Effector memory CD4-positive, alpha-beta T cell (primary cell): ENCODE measurements at regions not wholly inside any gene's neighbourhood (a gene's known extent, or its start where the extent isn't known, plus 50 kb on each side); places are given as distances from the start of the nearest gene placed in this dataset.
"Not testable (repeated sequence)": the region's sequence is repeated elsewhere in the genome, so short reads cannot be mapped to it uniquely, and the experiment has no call there.

Source experiments
- DNase-seq, 3 donors: peaks; one replicate each; pipeline ENCODE4 v3.0.0-alpha.2; 2020
- H3K27ac ChIP-seq: 2 replicates; pipeline ENCODE4 v1.7.0; 2013; ENCODE audit warnings: mild to moderate bottlenecking, low read length, moderate library complexity; ENCODE audit not compliant: insufficient read depth, poor library complexity, severe bottlenecking
- H3K27me3 ChIP-seq: replicated peaks from 2 replicates; pipeline ENCODE4 v1.7.0; 2013; ENCODE audit warnings: mild to moderate bottlenecking, low read length; ENCODE audit not compliant: insufficient read depth, control insufficient read depth, poor library complexity, severe bottlenecking
- H3K36me3 ChIP-seq: 2 replicates; pipeline ENCODE4 v1.7.0; 2013; ENCODE audit warnings: mild to moderate bottlenecking, low read length, moderate library complexity; ENCODE audit not compliant: control insufficient read depth, insufficient read depth
- H3K4me1 ChIP-seq: 2 replicates; pipeline ENCODE4 v1.7.0; 2013; ENCODE audit warnings: low read length, mild to moderate bottlenecking; ENCODE audit not compliant: control insufficient read depth, insufficient read depth, poor library complexity, severe bottlenecking
- H3K4me3 ChIP-seq: 2 replicates; pipeline ENCODE4 v1.7.0; 2013; ENCODE audit warnings: low read length, low read depth, mild to moderate bottlenecking; ENCODE audit not compliant: insufficient read depth, poor library complexity, severe bottlenecking
- H3K9me3 ChIP-seq: 2 replicates; pipeline ENCODE4 v1.7.0; 2013; ENCODE audit warnings: mild to moderate bottlenecking, low read length, moderate library complexity; ENCODE audit not compliant: control insufficient read depth

DNA sequence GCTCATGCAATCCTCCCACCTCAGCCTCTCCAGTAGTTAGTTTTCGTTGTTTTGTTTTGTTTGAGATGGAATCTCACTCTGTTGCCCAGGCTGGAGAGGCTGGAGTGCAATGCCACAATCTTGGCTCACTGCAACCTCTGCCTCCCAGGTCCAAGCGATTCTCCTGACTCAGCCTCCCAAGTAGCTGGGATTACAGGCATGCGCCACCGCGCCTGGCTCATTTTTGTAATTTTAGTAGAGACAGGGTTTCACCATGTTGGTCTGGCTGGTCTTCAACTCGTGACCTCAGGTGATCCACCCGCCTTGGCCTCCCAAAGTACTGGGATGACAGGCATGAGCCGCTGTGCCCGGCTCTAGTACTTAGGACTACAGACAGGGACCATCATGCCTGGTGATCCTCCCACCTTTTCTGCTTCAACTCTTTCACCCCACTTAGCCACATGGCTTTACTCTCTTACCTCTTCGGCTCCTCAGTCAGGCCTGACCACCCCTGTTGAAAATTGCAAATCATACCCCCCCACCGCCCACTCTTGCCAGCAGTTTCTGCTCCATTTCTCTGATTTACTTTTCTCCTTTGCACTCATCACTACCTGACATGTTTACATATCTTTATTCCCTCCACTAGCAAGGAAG is 157.1 kb upstream of the GRK3 start:
- no peak overlapping the region for H3K27ac ChIP-seq
- H3K4me3 ChIP-seq: no peak overlapping the region
- H3K9me3 ChIP-seq: no peaks in the 10 kb centered on the region
- no peaks in the 10 kb centered on the region for H3K27me3 ChIP-seq
- H3K4me1 ChIP-seq: peaks cover 15% of the 10 kb centered on the region
- H3K36me3 ChIP-seq: no peaks in the 10 kb centered on the region
- no peak for DNase-seq

- Histone ChIP-seq H3K36me3 (no peaks in the 10 kb centered on the region), H3K4me3 (no peak overlapping the region), H3K27ac (no peak overlapping the region), H3K27me3 (no peaks in the 10 kb centered on the region), H3K9me3 (no peaks in the 10 kb centered on the region), H3K4me1 (peaks cover 15% of the 10 kb centered on the region)
- no peak for DNase-seq
These were observed 156.6 kb upstream of the GRK3 start for GRCh38 chr22:25407859-25408229.

DNA sequence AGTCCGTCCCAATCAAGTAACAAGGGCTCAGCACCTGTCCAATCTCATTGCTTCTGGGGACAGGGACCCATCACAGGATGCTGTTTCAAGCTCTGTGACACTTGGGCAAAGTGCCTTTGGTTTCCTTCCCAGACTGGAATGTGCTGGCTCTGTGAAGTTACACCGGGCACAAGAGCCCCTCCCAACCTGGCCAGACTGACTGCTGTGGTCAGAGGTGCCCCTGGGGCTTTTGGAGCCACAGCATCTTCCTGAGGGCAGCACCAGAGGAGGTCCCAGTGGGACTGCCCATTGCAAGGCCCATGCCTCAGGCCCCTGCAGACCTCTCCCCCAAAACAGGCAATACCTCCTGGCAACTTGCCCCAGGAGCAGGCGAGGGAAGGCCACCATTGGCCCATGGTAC is 155.2 kb upstream of the GRK3 start:
- H3K27ac ChIP-seq: no peak overlapping the region
- no peaks in the 10 kb centered on the region for H3K36me3 ChIP-seq
- DNase-seq: no peak
- no peaks in the 10 kb centered on the region for H3K27me3 ChIP-seq
- H3K4me1 ChIP-seq: peaks cover 9% of the 10 kb centered on the region
- H3K4me3 ChIP-seq: no peak overlapping the region
- peaks cover 4% of the 10 kb centered on the region for H3K9me3 ChIP-seq

GRCh38 chr22:25410849-25411248 is 153.6 kb upstream of the GRK3 start:
- H3K27ac ChIP-seq: no peak overlapping the region
- H3K4me3 ChIP-seq: no peak overlapping the region
- H3K4me1 ChIP-seq: peaks cover 2% of the 10 kb centered on the region
- peaks cover 4% of the 10 kb centered on the region for H3K9me3 ChIP-seq
- DNase-seq: no peak
- no peaks in the 10 kb centered on the region for H3K27me3 ChIP-seq
- H3K36me3 ChIP-seq: no peaks in the 10 kb centered on the region

DNA sequence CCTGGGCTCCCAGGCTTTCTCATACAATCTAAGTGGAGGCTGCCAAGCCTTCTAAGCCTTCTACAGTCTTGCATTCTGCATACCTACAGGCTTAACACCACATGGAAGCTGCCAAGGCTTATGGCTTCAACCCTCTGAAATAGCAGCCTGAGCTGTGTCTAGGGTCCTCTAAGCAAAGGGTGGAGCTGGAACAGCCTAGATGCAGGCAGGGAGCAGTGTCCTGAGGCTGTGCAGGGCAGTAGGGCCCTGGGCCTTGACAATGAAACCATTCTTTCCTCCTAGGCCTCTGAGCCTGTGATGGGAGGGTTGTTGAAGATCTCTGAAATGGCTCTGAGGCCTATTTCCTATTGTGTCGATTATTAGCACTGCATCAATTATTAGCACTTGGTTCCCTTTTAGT is 150.9 kb upstream of the GRK3 start:
- Histone ChIP-seq H3K27ac (no peak overlapping the region), H3K9me3 (peaks cover 4% of the 10 kb centered on the region), H3K4me3 (no peak overlapping the region), H3K36me3 (no peaks in the 10 kb centered on the region), H3K27me3 (no peaks in the 10 kb centered on the region), H3K4me1 (no peaks in the 10 kb centered on the region)
- no peak for DNase-seq

- not testable (repeated sequence) for DNase-seq, H3K9me3 ChIP-seq, H3K27ac ChIP-seq, H3K4me3 ChIP-seq, H3K27me3 ChIP-seq, H3K36me3 ChIP-seq
- H3K4me1 ChIP-seq: peaks cover 10% of the 10 kb centered on the region
These were observed 148.7 kb upstream of the GRK3 start for GRCh38 chr22:25415731-25416130.

GRCh38 chr22:25417826-25418225 is 146.6 kb upstream of the GRK3 start:
- not testable (repeated sequence) for H3K36me3 ChIP-seq, H3K27ac ChIP-seq, H3K9me3 ChIP-seq, H3K4me3 ChIP-seq, DNase-seq
- Histone ChIP-seq H3K27me3 (peaks cover 11% of the 10 kb centered on the region), H3K4me1 (peaks cover 18% of the 10 kb centered on the region)

DNA sequence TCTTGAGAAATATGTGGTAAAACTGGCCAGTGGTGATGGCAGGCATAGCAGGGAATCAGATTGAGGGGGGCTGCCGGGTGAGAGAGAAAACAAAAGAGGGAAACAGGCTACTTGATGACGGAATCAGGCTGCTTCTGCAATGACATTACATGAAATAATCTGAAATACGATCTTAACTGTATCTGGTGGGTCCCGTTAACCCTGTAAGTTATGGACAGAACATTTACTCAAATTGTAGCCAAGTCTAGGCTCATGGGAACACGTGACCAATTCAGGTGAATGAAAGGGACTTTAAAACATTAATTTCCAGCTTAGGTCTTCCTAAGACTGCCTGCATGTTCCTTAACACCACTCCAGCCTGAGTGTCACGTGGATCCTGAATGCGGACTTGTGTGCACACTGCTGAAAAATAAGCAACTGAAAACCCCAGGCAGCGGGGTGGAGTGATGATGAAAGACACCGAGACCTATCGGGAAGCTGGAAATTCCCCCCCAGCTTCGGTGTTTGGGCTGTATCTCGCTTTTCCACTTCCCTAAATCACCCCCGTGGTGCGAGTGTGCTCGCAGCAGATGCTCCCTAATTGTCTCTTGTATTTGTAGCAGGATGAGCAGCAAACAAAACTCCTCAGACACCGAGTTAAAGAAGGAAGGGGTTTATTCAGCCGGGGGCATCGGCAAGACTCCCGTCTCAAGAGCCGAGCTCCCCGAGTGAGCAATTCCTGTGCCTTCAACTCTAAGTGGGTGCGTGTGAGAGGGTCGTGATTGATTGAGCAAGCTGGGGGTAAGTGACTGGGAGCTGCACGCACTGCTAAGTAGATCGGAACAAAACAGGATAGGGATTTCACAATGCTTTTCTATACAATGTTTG is 145.0 kb upstream of the GRK3 start:
- Histone ChIP-seq H3K27me3 (peaks cover 13% of the 10 kb centered on the region), H3K36me3 (no peaks in the 10 kb centered on the region), H3K27ac (no peak overlapping the region), H3K9me3 (no peaks in the 10 kb centered on the region), H3K4me1 (peaks cover 18% of the 10 kb centered on the region), H3K4me3 (no peak overlapping the region)
- no peak for DNase-seq

DNA sequence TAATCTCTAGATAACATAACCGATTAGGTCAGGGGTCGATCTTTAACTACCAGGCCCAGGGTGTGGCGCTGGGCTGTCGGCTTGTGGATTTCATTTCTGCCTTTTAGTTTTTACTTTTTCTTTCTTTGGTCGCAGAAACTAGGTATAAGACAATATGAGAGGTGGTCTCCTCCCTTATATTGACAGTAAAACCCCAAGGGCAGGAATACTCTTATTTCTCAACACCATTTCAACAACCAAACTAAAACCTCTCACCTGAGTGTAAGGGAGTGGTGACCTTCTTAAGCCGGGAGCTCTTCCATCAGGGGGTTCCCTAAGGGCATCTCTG is 144.4 kb upstream of the GRK3 start:
- not testable (repeated sequence) for H3K36me3 ChIP-seq, DNase-seq, H3K9me3 ChIP-seq, H3K4me3 ChIP-seq, H3K27ac ChIP-seq
- Histone ChIP-seq H3K27me3 (peaks cover 13% of the 10 kb centered on the region), H3K4me1 (peaks cover 18% of the 10 kb centered on the region)

DNA sequence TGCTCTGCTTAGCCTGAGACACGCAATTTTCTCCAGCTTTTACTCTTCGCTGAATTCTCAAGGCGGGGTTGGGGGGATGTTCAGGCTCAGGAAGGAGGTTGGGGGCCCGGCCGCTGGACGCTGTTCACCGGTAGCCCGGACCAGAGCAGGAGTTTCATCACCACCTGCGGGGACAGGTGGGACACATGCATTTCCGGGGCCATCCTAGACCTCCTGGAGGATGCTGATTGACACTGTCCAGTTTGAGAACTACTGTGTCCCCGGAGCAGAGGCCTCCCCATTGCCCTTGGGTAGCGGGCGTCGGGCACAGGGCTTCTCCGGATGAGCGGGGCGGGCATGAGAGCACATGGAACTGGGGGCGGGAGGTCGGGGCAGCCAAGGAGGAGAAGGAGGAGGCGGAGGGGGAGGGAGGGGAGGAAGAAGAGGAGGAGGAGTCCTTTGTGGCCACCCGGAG is 144.0 kb upstream of the GRK3 start:
- Histone ChIP-seq H3K4me1 (peaks cover 18% of the 10 kb centered on the region), H3K4me3 (no peak overlapping the region), H3K9me3 (no peaks in the 10 kb centered on the region), H3K36me3 (no peaks in the 10 kb centered on the region), H3K27ac (no peak overlapping the region), H3K27me3 (peaks cover 13% of the 10 kb centered on the region)
- no peak for DNase-seq
